SK-N-SH (cell line): ENCODE measurements at regions not wholly inside any gene's neighbourhood (a gene's known extent, or its start where the extent isn't known, plus 50 kb on each side); places are given as distances from the start of the nearest gene placed in this dataset.

Experiments
- CTCF ChIA-PET: fragments of 300-600, 350-600 bp; formaldehyde crosslinking; extraction: SDS; loops from one replicate; lab custom pipeline; 2021; lab: Yijun Ruan, JAX
- POLR2A ChIA-PET: fragments of 350-600 bp; sonication (Branson Sonifier 250); formaldehyde crosslinking; extraction: SDS; loops from one replicate; lab custom pipeline; 2020; ENCODE audit warnings: antibody characterized with exemption, inconsistent platforms; lab: Yijun Ruan, JAX
- DNase-seq: peaks from one replicate; pipeline ENCODE4 v3.0.0; 2012
- H2AFZ ChIP-seq: fragments of 200-600 bp; sonication (generic); 2 replicates; pipeline ENCODE4 v1.8.1; 2016; ENCODE audit warnings: antibody characterized with exemption, mild to moderate bottlenecking, low read depth
- H3F3A ChIP-seq: fragments of 200-600 bp; sonication (generic); replicated peaks from 2 replicates; pipeline ENCODE3; 2016; ENCODE audit warnings: antibody characterized with exemption, mild to moderate bottlenecking; ENCODE audit not compliant: insufficient read depth
- H3K27ac ChIP-seq, 2 experiments: fragments of 200-500 bp in 1 of 2; fragments of 200-600 bp in 1 of 2; sonication (Bioruptor generic) in 1 of 2; sonication (generic), shearing (Covaris generic) in 1 of 2; 2 replicates each; pipeline versions ENCODE4 v1.5.1 to v1.6.1; 2014 to 2016; ENCODE audit warnings: low read depth in 2 of 2, inconsistent platforms in 1 of 2, low read length in 1 of 2, mild to moderate bottlenecking in 1 of 2, mixed read lengths in 1 of 2
- H3K27me3 ChIP-seq: fragments of 200-600 bp; sonication (generic), shearing (Covaris generic); 2 replicates; pipeline ENCODE4 v1.6.1; 2016; ENCODE audit warnings: mixed run types; ENCODE audit not compliant: insufficient read depth
- H3K36me3 ChIP-seq, 2 experiments: fragments of 200-500 bp in 1 of 2; fragments of 200-600 bp in 1 of 2; sonication (Bioruptor generic) in 1 of 2; sonication (generic) in 1 of 2; replicated peaks in 1 of 2; 2 replicates each; pipeline versions ENCODE3 to v1.5.1; 2014 to 2016; ENCODE audit warnings: low read length in 1 of 2, mild to moderate bottlenecking in 1 of 2; ENCODE audit not compliant: insufficient read depth in 2 of 2, control insufficient read depth in 1 of 2
- H3K4me1 ChIP-seq, 2 experiments: fragments of 200-500 bp in 1 of 2; fragments of 200-600 bp in 1 of 2; sonication (Bioruptor generic) in 1 of 2; sonication (generic), shearing (Covaris generic) in 1 of 2; 2 replicates each; pipeline versions ENCODE4 v1.5.1 to v1.6.1; 2014 to 2016; ENCODE audit warnings: low read depth in 1 of 2, low read length in 1 of 2, mixed run types in 1 of 2; ENCODE audit not compliant: insufficient read depth in 2 of 2, control insufficient read depth in 1 of 2
- H3K4me2 ChIP-seq: fragments of 200-600 bp; sonication (generic), shearing (Covaris generic); 2 replicates; pipeline ENCODE4 v1.6.1; 2017; ENCODE audit warnings: mixed run types
- H3K4me3 ChIP-seq, 2 experiments: fragments of 200-500 bp in 1 of 2; fragments of 200-600 bp in 1 of 2; sonication (Bioruptor generic) in 1 of 2; sonication (generic), shearing (Covaris generic) in 1 of 2; 2 replicates each; pipeline versions ENCODE4 v1.5.1 to v1.8.1; 2014 to 2016; ENCODE audit warnings: low read depth in 2 of 2, inconsistent platforms in 1 of 2, low read length in 1 of 2, mild to moderate bottlenecking in 1 of 2, mixed read lengths in 1 of 2, moderate library complexity in 1 of 2
- H3K79me2 ChIP-seq: fragments of 200-600 bp; sonication (generic); 2 replicates; pipeline ENCODE4 v1.8.1; 2017; ENCODE audit warnings: mild to moderate bottlenecking; ENCODE audit not compliant: insufficient read depth
- H3K9ac ChIP-seq: fragments of 200-600 bp; sonication (generic); 2 replicates; pipeline ENCODE4 v1.6.1; 2017; ENCODE audit warnings: mixed run types
- H3K9me2 ChIP-seq: fragments of 200-600 bp; sonication (generic); 2 replicates; pipeline ENCODE4 v1.6.1; 2017; ENCODE audit warnings: mixed run types
- H3K9me3 ChIP-seq: fragments of 200-600 bp; sonication (generic); 2 replicates; pipeline ENCODE4 v1.6.1; 2017; ENCODE audit warnings: mixed run types, mild to moderate bottlenecking, moderate library complexity
- H4K20me1 ChIP-seq: fragments of 200-600 bp; sonication (generic); 2 replicates; pipeline ENCODE4 v1.6.1; 2017; ENCODE audit warnings: mild to moderate bottlenecking, mixed run types; ENCODE audit not compliant: insufficient read depth
- CHD2 ChIP-seq: fragments of 150-350 bp; IDR thresholded peaks from 2 replicates; pipeline ENCODE4 v1.6.1; 2018; ENCODE audit warnings: low read length; ENCODE audit not compliant: partially characterized antibody
- CTCF ChIP-seq: fragments of 200-600 bp; sonication (generic); IDR thresholded peaks from 2 replicates; pipeline ENCODE4 v1.6.1; 2017; ENCODE audit warnings: antibody characterized with exemption, mild to moderate bottlenecking, moderate library complexity
- ELF1 ChIP-seq: IDR thresholded peaks from 2 replicates; pipeline ENCODE4 v1.4.0; 2012
- EP300 ChIP-seq, 2 experiments: IDR thresholded peaks; 2 replicates each; pipeline versions ENCODE4 v1.4.0 to v1.6.1; 2012; ENCODE audit warnings: borderline replicate concordance in 1 of 2, low read depth in 1 of 2, low read length in 1 of 2
- EZH2phosphoT487 ChIP-seq: fragments of 200-600 bp; sonication (generic); IDR thresholded peaks from 2 replicates; pipeline ENCODE4 v1.6.1; 2017; ENCODE audit warnings: low read depth, mixed run types, mild to moderate bottlenecking, antibody characterized with exemption, moderate library complexity, borderline replicate concordance
- FOXJ3 ChIP-seq: sonication (generic); formaldehyde crosslinking; IDR thresholded peaks from 2 replicates; pipeline ENCODE4 v1.5.1; 2020; ENCODE audit warnings: mild to moderate bottlenecking, missing genetic modification reagents
- FOXM1 ChIP-seq: IDR thresholded peaks from 2 replicates; pipeline ENCODE4 v1.4.0; 2012; ENCODE audit warnings: low read depth, mild to moderate bottlenecking
- IRF3 ChIP-seq: fragments of 150-350 bp; IDR thresholded peaks from 2 replicates; pipeline ENCODE4 v1.6.1; 2016; ENCODE audit warnings: mild to moderate bottlenecking, low read depth, low read length
- NFIC ChIP-seq: IDR thresholded peaks from 2 replicates; pipeline ENCODE4 v1.4.0; 2012; ENCODE audit warnings: borderline replicate concordance
- POLR2AphosphoS5 ChIP-seq: IDR thresholded peaks from 2 replicates; pipeline ENCODE4 v1.6.1; 2012; ENCODE audit warnings: low read depth, low read length
- RAD21 ChIP-seq: IDR thresholded peaks from 2 replicates; pipeline ENCODE4 v1.6.1; 2012; ENCODE audit warnings: mild to moderate bottlenecking, low read length
- RCOR1 ChIP-seq: fragments of 150-350 bp; IDR thresholded peaks from 2 replicates; pipeline ENCODE4 v1.6.1; 2017; ENCODE audit warnings: antibody characterized with exemption, low read length
- RXRA ChIP-seq: IDR thresholded peaks from 2 replicates; pipeline ENCODE4 v1.4.0; 2012; ENCODE audit warnings: low read depth, mild to moderate bottlenecking, borderline replicate concordance
- TEAD4 ChIP-seq: IDR thresholded peaks from 2 replicates; pipeline ENCODE4 v1.4.0; 2012; ENCODE audit warnings: mild to moderate bottlenecking, borderline replicate concordance; ENCODE audit not compliant: insufficient read depth
- YY1 ChIP-seq: IDR thresholded peaks from 2 replicates; pipeline ENCODE4 v1.4.0; 2012; ENCODE audit warnings: low read depth, mild to moderate bottlenecking
- ZBTB33 ChIP-seq: IDR thresholded peaks from 2 replicates; pipeline ENCODE4 v1.4.0; 2012; ENCODE audit warnings: low read depth, borderline replicate concordance
- WGBS: methylation state at CpG from one replicate; pipeline ENCODE4 v1.1.6; 2017; ENCODE audit warnings: low lambda C conversion rate; 5-methylcytosine and 5-hydroxymethylcytosine counted together
- TF ChIP-seq, protein P1 (sequence below): IDR thresholded peaks from 2 replicates; pipeline ENCODE4; 2012

GRCh38 chr22:49674479-49675050 is 153.1 kb downstream of the BRD1 start:
- POLR2A ChIA-PET, result no interaction called here
- no peaks in the 10 kb centered on the region for H3K79me2 ChIP-seq
- H4K20me1 ChIP-seq, result no peaks in the 10 kb centered on the region
- H2AFZ ChIP-seq, result no peak overlapping the region
- H3K4me1 ChIP-seq, result no peaks in the 10 kb centered on the region; a peak in 1 of 4 replicates
- H3K27ac ChIP-seq, result no peak overlapping the region
- CTCF ChIA-PET, result no interaction called here
- no peak overlapping the region for H3K4me2 ChIP-seq
- no peak overlapping the region for H3K9ac ChIP-seq
- 53% methylated on average over 9 of the region's 12 CpGs for WGBS
- DNase-seq, result no peak
- H3F3A ChIP-seq, result no peaks in the 10 kb centered on the region
- H3K9me2 ChIP-seq, result no peaks in the 10 kb centered on the region
- H3K27me3 ChIP-seq, result peaks cover 34% of the 10 kb centered on the region
- H3K9me3 ChIP-seq, result no peaks in the 10 kb centered on the region
- TF ChIP-seq RAD21, result no peak
- TF ChIP-seq RCOR1, result no peak
- TF ChIP-seq, all 33 proteins: peak for 0
- no peaks in the 10 kb centered on the region for H3K36me3 ChIP-seq
- no peak overlapping the region for H3K4me3 ChIP-seq

DNA sequence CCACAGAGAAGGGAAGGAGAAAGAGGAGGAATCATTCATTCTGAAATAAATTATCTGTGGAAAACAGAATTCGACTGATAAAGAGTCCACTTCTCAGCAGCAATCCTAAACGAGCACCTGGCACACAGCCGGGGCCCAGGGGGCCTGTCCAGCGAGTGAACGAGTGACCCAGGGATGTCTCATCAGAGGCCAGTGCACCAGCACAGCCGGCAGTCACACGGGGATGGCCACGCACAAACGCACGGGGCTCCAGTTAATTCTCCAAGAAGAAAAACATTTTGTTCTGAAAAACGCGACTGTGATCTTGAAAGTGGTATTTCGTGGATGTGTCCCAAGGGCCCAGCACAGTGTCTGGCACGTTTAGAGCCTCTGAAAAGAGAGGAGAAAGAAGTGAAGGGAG is 154.6 kb downstream of the BRD1 start:
- WGBS, result 3% methylated on average over 14 of the region's 14 CpGs
- no peak for DNase-seq
- Histone ChIP-seq H3K9ac (no peak overlapping the region), H3K79me2 (no peaks in the 10 kb centered on the region), H3F3A (no peaks in the 10 kb centered on the region), H3K27me3 (peaks cover 19% of the 10 kb centered on the region), H3K4me1 (no peaks in the 10 kb centered on the region; a peak in 1 of 4 replicates), H3K27ac (no peak overlapping the region), H3K9me2 (no peaks in the 10 kb centered on the region), H3K4me3 (no peak overlapping the region), H3K4me2 (no peak overlapping the region), H2AFZ (no peak overlapping the region), H3K9me3 (no peaks in the 10 kb centered on the region), H4K20me1 (no peaks in the 10 kb centered on the region), H3K36me3 (no peaks in the 10 kb centered on the region)
- ChIA-PET CTCF (no interaction called here), POLR2A (no interaction called here)
- no peak for TF ChIP-seq ZBTB33
- no peak for TF ChIP-seq CTCF
- no peak for TF ChIP-seq ELF1
- TF ChIP-seq NFIC, result no peak
- TF ChIP-seq IRF3, result no peak
- TF ChIP-seq FOXJ3 (CRISPR knock-in tag), result no peak
- no peak for TF ChIP-seq FOXM1
- no peak for TF ChIP-seq TEAD4
- no peak for TF ChIP-seq EP300 (IDR thresholded peaks at IDR 0.05; ENCODE audit: borderline replicate concordance in 1 of 2, low read depth in 1 of 2, low read length in 1 of 2)
- TF ChIP-seq, protein P1, sequence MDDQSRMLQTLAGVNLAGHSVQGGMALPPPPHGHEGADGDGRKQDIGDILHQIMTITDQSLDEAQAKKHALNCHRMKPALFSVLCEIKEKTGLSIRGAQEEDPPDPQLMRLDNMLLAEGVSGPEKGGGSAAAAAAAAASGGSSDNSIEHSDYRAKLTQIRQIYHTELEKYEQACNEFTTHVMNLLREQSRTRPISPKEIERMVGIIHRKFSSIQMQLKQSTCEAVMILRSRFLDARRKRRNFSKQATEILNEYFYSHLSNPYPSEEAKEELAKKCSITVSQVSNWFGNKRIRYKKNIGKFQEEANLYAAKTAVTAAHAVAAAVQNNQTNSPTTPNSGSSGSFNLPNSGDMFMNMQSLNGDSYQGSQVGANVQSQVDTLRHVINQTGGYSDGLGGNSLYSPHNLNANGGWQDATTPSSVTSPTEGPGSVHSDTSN, result no peak
- TF ChIP-seq CHD2, result no peak
- no peak for TF ChIP-seq YY1
- TF ChIP-seq RAD21, result no peak
- TF ChIP-seq RXRA, result no peak
- no peak for TF ChIP-seq POLR2AphosphoS5
- TF ChIP-seq EZH2phosphoT487, result no peak
